ENCODE measurements at regions not wholly inside any gene's neighbourhood (a gene's known extent, or its start where the extent isn't known, plus 50 kb on each side); places are given as distances from the start of the nearest gene placed in this dataset.

- TF ChIP-seq EP300 (IDR thresholded peaks at IDR 0.05), result no peak
- TF ChIP-seq, protein P1, sequence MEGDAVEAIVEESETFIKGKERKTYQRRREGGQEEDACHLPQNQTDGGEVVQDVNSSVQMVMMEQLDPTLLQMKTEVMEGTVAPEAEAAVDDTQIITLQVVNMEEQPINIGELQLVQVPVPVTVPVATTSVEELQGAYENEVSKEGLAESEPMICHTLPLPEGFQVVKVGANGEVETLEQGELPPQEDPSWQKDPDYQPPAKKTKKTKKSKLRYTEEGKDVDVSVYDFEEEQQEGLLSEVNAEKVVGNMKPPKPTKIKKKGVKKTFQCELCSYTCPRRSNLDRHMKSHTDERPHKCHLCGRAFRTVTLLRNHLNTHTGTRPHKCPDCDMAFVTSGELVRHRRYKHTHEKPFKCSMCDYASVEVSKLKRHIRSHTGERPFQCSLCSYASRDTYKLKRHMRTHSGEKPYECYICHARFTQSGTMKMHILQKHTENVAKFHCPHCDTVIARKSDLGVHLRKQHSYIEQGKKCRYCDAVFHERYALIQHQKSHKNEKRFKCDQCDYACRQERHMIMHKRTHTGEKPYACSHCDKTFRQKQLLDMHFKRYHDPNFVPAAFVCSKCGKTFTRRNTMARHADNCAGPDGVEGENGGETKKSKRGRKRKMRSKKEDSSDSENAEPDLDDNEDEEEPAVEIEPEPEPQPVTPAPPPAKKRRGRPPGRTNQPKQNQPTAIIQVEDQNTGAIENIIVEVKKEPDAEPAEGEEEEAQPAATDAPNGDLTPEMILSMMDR (IDR thresholded peaks at IDR 0.05), result no peak
- no peak for TF ChIP-seq POLR2A (IDR thresholded peaks at IDR 0.05)
These were observed 427.9 kb upstream of the AGTR1 start for GRCh38 chr3:148269816-148270215.

All from gastroesophageal sphincter (tissue), 3 donors.